ENCODE measurements at regions not wholly inside any gene's neighbourhood (a gene's known extent, or its start where the extent isn't known, plus 50 kb on each side); places are given as distances from the start of the nearest gene placed in this dataset.

- CTCF ChIA-PET: no interaction called here
- no peaks in the 10 kb centered on the region for H3K4me1 ChIP-seq
- no peak for ATAC-seq
Measured at GRCh38 chr2:118755901-118756300, 91.5 kb downstream of the EN1 start.

GRCh38 chr2:118755384-118755783, 92.1 kb downstream of the EN1 start:
- POLR2A ChIA-PET: no interaction called here
- no peak for FAIRE-seq

More at GRCh38 chr2:118755901-118756300, 91.5 kb downstream of the EN1 start:
- no peak for FAIRE-seq
- no peak for TF ChIP-seq KDM5A (IDR thresholded peaks at IDR 0.05)
- no peak for TF ChIP-seq PHF8 (IDR thresholded peaks at IDR 0.05; ENCODE audit: borderline replicate concordance, low read depth)
- TF ChIP-seq NR3C1 (IDR thresholded peaks at IDR 0.05): no peak
- TF ChIP-seq TFCP2L1 (CRISPR knock-in tag; IDR thresholded peaks at IDR 0.05): no peak
- no peak for TF ChIP-seq NFE2L2 (conservative IDR thresholded peaks at IDR 0.05; ENCODE audit: low read length)
- Histone ChIP-seq H3K9me3 (no peaks in the 10 kb centered on the region), H3K4me2 (no peak overlapping the region), H3K4me3 (no peak overlapping the region), H3K27ac (no peak overlapping the region)
- WGBS (ENCODE audit: missing lambda C conversion rate): 3% methylated on average over 2 of the region's 2 CpGs
- DNase-seq (ENCODE audit: low read depth in 1 of 2, low spot score in 1 of 2): no peak
- POLR2A ChIA-PET: no interaction called here

GRCh38 chr2:118752762-118753429, 94.6 kb downstream of the EN1 start:
- Histone ChIP-seq H3K27ac (no peak overlapping the region), H3K4me1 (no peaks in the 10 kb centered on the region), H3K4me3 (no peak overlapping the region), H3K4me2 (no peak overlapping the region), H3K9me3 (no peaks in the 10 kb centered on the region)
- DNase-seq (ENCODE audit: low read depth in 1 of 2, low spot score in 1 of 2) (no peak), ATAC-seq (no peak), FAIRE-seq (no peak)
- TF ChIP-seq GATA3 (IDR thresholded peaks at IDR 0.05; ENCODE audit: borderline replicate concordance) (no peak), HDAC2 (IDR thresholded peaks at IDR 0.05) (no peak), HEYL (CRISPR knock-in tag; IDR thresholded peaks at IDR 0.05) (no peak), TFCP2L1 (CRISPR knock-in tag; IDR thresholded peaks at IDR 0.05) (no peak), SMC3 (IDR thresholded peaks at IDR 0.05) (no peak), BCL3 (IDR thresholded peaks at IDR 0.05) (no peak), HOXB13 (CRISPR knock-in tag; IDR thresholded peaks at IDR 0.05; ENCODE audit: low read depth) (no peak)
- 57% methylated on average over 16 of the region's 16 CpGs for WGBS (ENCODE audit: missing lambda C conversion rate)
- POLR2A ChIA-PET: no interaction called here
- CTCF ChIA-PET: interaction anchor here (1.1 kb wide), 1 partner anchor 17 kb away, joined by 3 read pairs; no protein-coding TSS in a partner anchor

More at GRCh38 chr2:118755384-118755783, 92.1 kb downstream of the EN1 start:
- Histone ChIP-seq H3K27ac (no peak overlapping the region), H3K4me3 (no peak overlapping the region), H3K9me3 (no peaks in the 10 kb centered on the region), H3K4me1 (no peaks in the 10 kb centered on the region), H3K4me2 (no peak overlapping the region)
- CTCF ChIA-PET: no interaction called here
- ATAC-seq (no peak), DNase-seq (ENCODE audit: low read depth in 1 of 2, low spot score in 1 of 2) (no peak)
- TF ChIP-seq FOSL2 (IDR thresholded peaks at IDR 0.05) (no peak), FOSL2 (CRISPR knock-in tag; IDR thresholded peaks at IDR 0.05) (no peak), MYC (IDR thresholded peaks at IDR 0.05; ENCODE audit: borderline replicate concordance, low read length) (no peak), MAFK (IDR thresholded peaks at IDR 0.05; ENCODE audit: partially characterized antibody) (peak; percentile 3), FOSB (CRISPR knock-in tag; IDR thresholded peaks at IDR 0.05) (no peak)
- 3% methylated on average over 2 of the region's 2 CpGs for WGBS (ENCODE audit: missing lambda C conversion rate)

- ChIA-PET POLR2A (no interaction called here), CTCF (no interaction called here)
- H3K9me3 ChIP-seq: peaks cover 3% of the 10 kb centered on the region; the same call in 1 of the 3 replicates
- ATAC-seq (no peak), FAIRE-seq (no peak), DNase-seq (ENCODE audit: low read depth in 1 of 2, low spot score in 1 of 2) (no peak)
- no peak for TF ChIP-seq CTCF (IDR thresholded peaks at IDR 0.05)
- TF ChIP-seq CEBPB (IDR thresholded peaks at IDR 0.05): no peak
- no peak overlapping the region for H3K4me3 ChIP-seq
- no peaks in the 10 kb centered on the region for H3K4me1 ChIP-seq
- no peak overlapping the region for H3K27ac ChIP-seq
- no peak overlapping the region for H3K4me2 ChIP-seq
- WGBS (ENCODE audit: missing lambda C conversion rate): 24% methylated on average over 3 of the region's 3 CpGs
Measured at GRCh38 chr2:118750959-118751565, 96.4 kb downstream of the EN1 start.
